B cell (primary cell): ENCODE measurements at regions not wholly inside any gene's neighbourhood (a gene's known extent, or its start where the extent isn't known, plus 50 kb on each side); places are given as distances from the start of the nearest gene placed in this dataset.

Experiments used
- ATAC-seq: fragments of 200-7000 bp; cut with Tn5 transposase; one replicate; pipeline ENCODE4 v1.10.0; 2021; ENCODE audit warnings: low read depth, mild to moderate bottlenecking, moderate number of reproducible peaks, moderate library complexity
- CTCF ChIA-PET: fragments of 350-600 bp; sonication (Branson Sonifier 250); formaldehyde crosslinking; loops from one replicate; lab custom pipeline; 2021; ENCODE audit warnings: antibody characterized with exemption, inconsistent platforms; lab: Charles Lee
- POLR2A ChIA-PET: fragments of 350-600 bp; sonication (Branson Sonifier 250); formaldehyde crosslinking; loops from one replicate; lab custom pipeline; 2021; ENCODE audit warnings: antibody characterized with exemption; lab: Charles Lee
- DNase-seq: peaks from one replicate; pipeline ENCODE4 v3.0.0; 2013
- H2AFZ ChIP-seq: 2 replicates; pipeline ENCODE4 v1.6.1; 2012; ENCODE audit warnings: mild to moderate bottlenecking, low read depth, low read length; ENCODE audit not compliant: insufficient read depth, poor library complexity, severe bottlenecking
- H3K27ac ChIP-seq, 2 donors: 1 replicate in 1 of 2; 2 replicates in 1 of 2; pipeline ENCODE4 v1.5.1; 2012 to 2013; ENCODE audit warnings: low read length in 2 of 2, mild to moderate bottlenecking in 2 of 2, moderate library complexity in 1 of 2
- H3K27me3 ChIP-seq, 4 experiments: fragments of 200-600 bp in 1 of 4; sonication (generic) in 1 of 4; replicated peaks in 1 of 4; 1 replicate in 2 of 4; 2 replicates in 2 of 4; pipeline versions ENCODE4 v1.6.1 to v1.7.0; 2013 to 2016; ENCODE audit warnings: low read length in 3 of 4, mild to moderate bottlenecking in 2 of 4, mixed read lengths in 1 of 4, moderate library complexity in 1 of 4; ENCODE audit not compliant: insufficient read depth in 4 of 4, control insufficient read depth in 3 of 4; ENCODE audit errors: control extremely low read depth in 1 of 4
- H3K36me3 ChIP-seq, 2 experiments: replicated peaks in 1 of 2; 1 replicate in 1 of 2; 2 replicates in 1 of 2; pipeline versions ENCODE4 v1.6.1 to v1.7.1; 2013; ENCODE audit warnings: low read length in 1 of 2; ENCODE audit not compliant: insufficient read depth in 2 of 2, control insufficient read depth in 1 of 2; ENCODE audit errors: control extremely low read depth in 1 of 2, extremely low read depth in 1 of 2
- H3K4me1 ChIP-seq, 2 donors: fragments of 200-600 bp in 1 of 2; sonication (generic) in 1 of 2; 1 replicate in 1 of 2; 2 replicates in 1 of 2; pipeline versions ENCODE4 v1.5.1 to v1.6.1; 2013 to 2017; ENCODE audit warnings: low read length in 2 of 2; ENCODE audit not compliant: control insufficient read depth in 2 of 2, insufficient read depth in 2 of 2
- H3K4me2 ChIP-seq: replicated peaks from 2 replicates; pipeline ENCODE3; 2012; ENCODE audit warnings: mild to moderate bottlenecking, low read depth, low read length; ENCODE audit not compliant: poor library complexity, severe bottlenecking
- H3K4me3 ChIP-seq, 5 experiments: fragments of 200-600 bp in 1 of 5; sonication (generic) in 1 of 5; 1 replicate in 3 of 5; 2 replicates in 2 of 5; pipeline versions ENCODE4 v1.5.1 to v1.7.0; 2011 to 2016; ENCODE audit warnings: low read length in 4 of 5, mild to moderate bottlenecking in 4 of 5, low read depth in 2 of 5, control low read depth in 1 of 5, moderate library complexity in 1 of 5; ENCODE audit not compliant: insufficient read depth in 1 of 5; ENCODE audit errors: control extremely low read depth in 1 of 5, extremely low read depth in 1 of 5
- H3K79me2 ChIP-seq: fragments of 200-600 bp; sonication (generic); one replicate; pipeline ENCODE4 v1.6.0; 2016; ENCODE audit warnings: low read length; ENCODE audit not compliant: control insufficient read depth, insufficient read depth
- H3K9ac ChIP-seq: fragments of 200-600 bp; sonication (generic); 2 replicates; pipeline ENCODE4 v1.6.1; 2017; ENCODE audit warnings: mild to moderate bottlenecking, low read length, moderate library complexity
- H3K9me3 ChIP-seq, 3 donors: one replicate each; pipeline versions ENCODE4 v1.6.1 to v1.7.1; 2013; ENCODE audit warnings: low read length in 2 of 3; ENCODE audit not compliant: control insufficient read depth in 2 of 3, insufficient read depth in 1 of 3; ENCODE audit errors: control extremely low read depth in 1 of 3
- H4K20me1 ChIP-seq: 2 replicates; pipeline ENCODE4 v1.6.0; 2012; ENCODE audit warnings: mild to moderate bottlenecking, low read length; ENCODE audit not compliant: insufficient read depth, control insufficient read depth, poor library complexity, severe bottlenecking
- H3K27ac Mint-ChIP-seq: one replicate; pipeline ENCODE4 v1.8.0; 2021; ENCODE audit warnings: mixed read lengths
- H3K27me3 Mint-ChIP-seq: one replicate; pipeline ENCODE4 v1.8.0; 2021; ENCODE audit warnings: mixed read lengths
- H3K4me1 Mint-ChIP-seq: one replicate; pipeline ENCODE4 v1.8.0; 2021; ENCODE audit warnings: mixed read lengths
- H3K4me3 Mint-ChIP-seq: one replicate; pipeline ENCODE4 v1.8.0; 2021; ENCODE audit warnings: mixed read lengths
- H3K9me3 Mint-ChIP-seq: one replicate; pipeline ENCODE4 v1.8.0; 2022; ENCODE audit warnings: mixed read lengths; ENCODE audit not compliant: insufficient read depth
- CTCF ChIP-seq: fragments of 200-600 bp; IDR thresholded peaks from one replicate; pipeline ENCODE4 v1.8.0; 2022; ENCODE audit warnings: antibody characterized with exemption, mild to moderate bottlenecking
- EZH2 ChIP-seq: IDR thresholded peaks from 2 replicates; pipeline ENCODE4 v1.6.1; 2012; ENCODE audit warnings: borderline replicate concordance, low read depth, mild to moderate bottlenecking, moderate library complexity, low read length; ENCODE audit not compliant: insufficient read depth, poor library complexity, severe bottlenecking
- WGBS: methylation state at CpG from one replicate; pipeline ENCODE4 v1.1.5; 2013; ENCODE audit warnings: missing lambda C conversion rate; ENCODE audit not compliant: insufficient coverage; 5-methylcytosine and 5-hydroxymethylcytosine counted together
- intact Hi-C: fragments of 100-400 bp; cut with micrococcal nuclease; formaldehyde crosslinking; loops from one replicate; pipeline ENCODE4 v1.10.0; 2022

- Mint-ChIP-seq H3K4me3 (no peak overlapping the region), H3K27ac (no peak overlapping the region), H3K4me1 (peaks cover 11% of the 10 kb centered on the region), H3K9me3 (no peaks in the 10 kb centered on the region), H3K27me3 (peaks cover 21% of the 10 kb centered on the region)
- Histone ChIP-seq H3K9ac (no peak overlapping the region), H3K4me1 (peaks cover 4 to 5% of the 10 kb centered on the region in 2 donors), H3K9me3 (no peaks in the 10 kb centered on the region), H3K27me3 (peaks cover 0 to 12% (median under 1%) of the 10 kb centered on the region in 4 experiments), H4K20me1 (no peaks in the 10 kb centered on the region), H3K4me3 (no peak overlapping the region), H3K36me3 (no peaks in the 10 kb centered on the region), H3K79me2 (no peaks in the 10 kb centered on the region), H3K4me2 (no peak overlapping the region), H3K27ac (no peak overlapping the region), H2AFZ (no peak overlapping the region)
- POLR2A ChIA-PET = no interaction called here
- intact Hi-C loops = no loop called here
- TF ChIP-seq CTCF (no peak), EZH2 (no peak)
- DNase-seq (no peak), ATAC-seq (no peak)
- CTCF ChIA-PET = no interaction called here
- WGBS = 100% methylated on average over 1 of the region's 4 CpGs
Observed at GRCh38 chr2:38182492-38183003, 106.6 kb upstream of the CYP1B1 start.

- Histone ChIP-seq H3K79me2 (no peaks in the 10 kb centered on the region), H2AFZ (no peak overlapping the region), H3K9me3 (no peaks in the 10 kb centered on the region), H4K20me1 (no peaks in the 10 kb centered on the region), H3K9ac (no peak overlapping the region), H3K27ac (no peak overlapping the region), H3K27me3 (peaks cover 0 to 12% (median 0%) of the 10 kb centered on the region in 4 experiments), H3K4me2 (no peak overlapping the region), H3K4me3 (no peak overlapping the region), H3K36me3 (no peaks in the 10 kb centered on the region), H3K4me1 (peaks cover 4 to 5% of the 10 kb centered on the region in 2 donors)
- TF ChIP-seq EZH2 (no peak), CTCF (no peak)
- Mint-ChIP-seq H3K27me3 (peaks cover 20% of the 10 kb centered on the region), H3K27ac (no peak overlapping the region), H3K4me1 (peaks cover 11% of the 10 kb centered on the region), H3K4me3 (no peak overlapping the region), H3K9me3 (no peaks in the 10 kb centered on the region)
- intact Hi-C loops = no loop called here
- ATAC-seq (no peak), DNase-seq (no peak)
- ChIA-PET CTCF (no interaction called here), POLR2A (no interaction called here)
- no CpG with 5 or more reads among the region's 5 CpGs for WGBS
Observed at GRCh38 chr2:38181806-38182491, 106.0 kb upstream of the CYP1B1 start.
